OCI-LY7 (cell line): ENCODE measurements at regions not wholly inside any gene's neighbourhood (a gene's known extent, or its start where the extent isn't known, plus 50 kb on each side); places are given as distances from the start of the nearest gene placed in this dataset.

Experiments
- BruUV-seq: library from RNA; stranded (reverse); fragments of 400-500 nt; replicated peaks from 2 replicates; lab custom pipeline; 2021; lab: Mats Ljungman, UMichigan
- CTCF ChIA-PET: fragments of 300-600 bp; sonication (Branson Sonifier 250); formaldehyde crosslinking; loops from one replicate; lab custom pipeline; 2022; ENCODE audit warnings: antibody characterized with exemption; ENCODE audit not compliant: unreplicated experiment; lab: Charles Lee
- POLR2A ChIA-PET: fragments of 300-600 bp; sonication (Branson Sonifier 250); formaldehyde crosslinking; loops from one replicate; lab custom pipeline; 2022; ENCODE audit warnings: antibody characterized with exemption; lab: Charles Lee
- DNase-seq: peaks from one replicate; pipeline ENCODE4 v3.0.0-alpha.2; 2015; ENCODE audit warnings: low spot score
- H2AFZ ChIP-seq: fragments of 200-600 bp; sonication (generic), shearing (Covaris generic); 2 replicates; pipeline ENCODE4 v1.6.1; 2014; ENCODE audit warnings: mild to moderate bottlenecking, antibody characterized with exemption, low read length, moderate library complexity
- H3K27ac ChIP-seq: fragments of 200-600 bp; sonication (generic); 2 replicates; pipeline ENCODE4 v1.5.1; 2014; ENCODE audit warnings: mixed run types, low read depth, mild to moderate bottlenecking, moderate library complexity, low read length, inconsistent platforms; ENCODE audit not compliant: poor library complexity, severe bottlenecking
- H3K36me3 ChIP-seq: fragments of 200-600 bp; sonication (generic); 2 replicates; pipeline ENCODE4 v1.6.1; 2014; ENCODE audit warnings: mild to moderate bottlenecking, antibody characterized with exemption, low read length, moderate library complexity, mixed read lengths; ENCODE audit not compliant: insufficient read depth
- H3K4me1 ChIP-seq: fragments of 200-600 bp; sonication (generic); 2 replicates; pipeline ENCODE4 v1.5.1; 2014; ENCODE audit warnings: mild to moderate bottlenecking, low read length; ENCODE audit not compliant: insufficient read depth, poor library complexity, severe bottlenecking
- H3K4me2 ChIP-seq: fragments of 200-600 bp; sonication (generic); 2 replicates; pipeline ENCODE4 v1.6.1; 2014; ENCODE audit warnings: mild to moderate bottlenecking, low read length
- H3K4me3 ChIP-seq: fragments of 200-600 bp; sonication (generic); 2 replicates; pipeline ENCODE4 v1.5.1; 2014; ENCODE audit warnings: mild to moderate bottlenecking, low read depth, low read length; ENCODE audit not compliant: poor library complexity, severe bottlenecking
- H3K79me2 ChIP-seq: fragments of 200-600 bp; sonication (generic); 2 replicates; pipeline ENCODE4 v1.6.1; 2016; ENCODE audit warnings: low read depth, mild to moderate bottlenecking, low read length, moderate library complexity, mixed read lengths; ENCODE audit not compliant: insufficient read depth
- H3K9me2 ChIP-seq: fragments of 200-600 bp; sonication (generic); 2 replicates; pipeline ENCODE4 v1.6.1; 2016; ENCODE audit warnings: mild to moderate bottlenecking, low read length, mixed read lengths; ENCODE audit not compliant: insufficient read depth
- H3K9me3 ChIP-seq: fragments of 200-600 bp; sonication (generic); 2 replicates; pipeline ENCODE4 v1.6.1; 2014; ENCODE audit warnings: mild to moderate bottlenecking, mixed run types, low read length, mixed read lengths
- H4K20me1 ChIP-seq: fragments of 200-600 bp; sonication (generic); 2 replicates; pipeline ENCODE4 v1.6.1; 2014; ENCODE audit warnings: mild to moderate bottlenecking, antibody characterized with exemption, low read length, moderate library complexity, mixed read lengths; ENCODE audit not compliant: insufficient read depth
- EZH2phosphoT487 ChIP-seq: fragments of 200-600 bp; sonication (generic); IDR thresholded peaks from 2 replicates; pipeline ENCODE4 v1.6.1; 2018; ENCODE audit warnings: low read depth, borderline replicate concordance, mild to moderate bottlenecking, mixed run types, antibody characterized with exemption, low read length, moderate library complexity, mixed read lengths
- intact Hi-C: fragments of 100-400 bp; cut with micrococcal nuclease; formaldehyde crosslinking; loops from one replicate; pipeline ENCODE4 v1.10.0; 2022; ENCODE audit not compliant: unreplicated experiment
- TF ChIP-seq, protein P1 (sequence below): fragments of 200-600 bp; sonication (generic); conservative IDR thresholded peaks from 2 replicates; pipeline ENCODE4 v1.5.1; 2014; ENCODE audit warnings: mild to moderate bottlenecking, antibody characterized with exemption, low read length, moderate library complexity, mixed read lengths

GRCh38 chr22:48694296-48694883 is 1133.3 kb downstream of the BRD1 start:
- Histone ChIP-seq H2AFZ (no peak overlapping the region), H3K4me2 (no peak overlapping the region), H3K79me2 (no peaks in the 10 kb centered on the region), H3K4me1 (no peaks in the 10 kb centered on the region), H3K36me3 (no peaks in the 10 kb centered on the region), H3K4me3 (no peak overlapping the region), H3K27ac (no peak overlapping the region), H3K9me3 (no peaks in the 10 kb centered on the region), H3K9me2 (no peaks in the 10 kb centered on the region), H4K20me1 (no peaks in the 10 kb centered on the region)
- ChIA-PET CTCF (no interaction called here), POLR2A (no interaction called here)
- no peak for DNase-seq
- intact Hi-C loops, result no loop called here
- no TSS peak for BruUV-seq
- TF ChIP-seq EZH2phosphoT487, result no peak
- TF ChIP-seq, protein P1, sequence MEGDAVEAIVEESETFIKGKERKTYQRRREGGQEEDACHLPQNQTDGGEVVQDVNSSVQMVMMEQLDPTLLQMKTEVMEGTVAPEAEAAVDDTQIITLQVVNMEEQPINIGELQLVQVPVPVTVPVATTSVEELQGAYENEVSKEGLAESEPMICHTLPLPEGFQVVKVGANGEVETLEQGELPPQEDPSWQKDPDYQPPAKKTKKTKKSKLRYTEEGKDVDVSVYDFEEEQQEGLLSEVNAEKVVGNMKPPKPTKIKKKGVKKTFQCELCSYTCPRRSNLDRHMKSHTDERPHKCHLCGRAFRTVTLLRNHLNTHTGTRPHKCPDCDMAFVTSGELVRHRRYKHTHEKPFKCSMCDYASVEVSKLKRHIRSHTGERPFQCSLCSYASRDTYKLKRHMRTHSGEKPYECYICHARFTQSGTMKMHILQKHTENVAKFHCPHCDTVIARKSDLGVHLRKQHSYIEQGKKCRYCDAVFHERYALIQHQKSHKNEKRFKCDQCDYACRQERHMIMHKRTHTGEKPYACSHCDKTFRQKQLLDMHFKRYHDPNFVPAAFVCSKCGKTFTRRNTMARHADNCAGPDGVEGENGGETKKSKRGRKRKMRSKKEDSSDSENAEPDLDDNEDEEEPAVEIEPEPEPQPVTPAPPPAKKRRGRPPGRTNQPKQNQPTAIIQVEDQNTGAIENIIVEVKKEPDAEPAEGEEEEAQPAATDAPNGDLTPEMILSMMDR, result no peak

DNA sequence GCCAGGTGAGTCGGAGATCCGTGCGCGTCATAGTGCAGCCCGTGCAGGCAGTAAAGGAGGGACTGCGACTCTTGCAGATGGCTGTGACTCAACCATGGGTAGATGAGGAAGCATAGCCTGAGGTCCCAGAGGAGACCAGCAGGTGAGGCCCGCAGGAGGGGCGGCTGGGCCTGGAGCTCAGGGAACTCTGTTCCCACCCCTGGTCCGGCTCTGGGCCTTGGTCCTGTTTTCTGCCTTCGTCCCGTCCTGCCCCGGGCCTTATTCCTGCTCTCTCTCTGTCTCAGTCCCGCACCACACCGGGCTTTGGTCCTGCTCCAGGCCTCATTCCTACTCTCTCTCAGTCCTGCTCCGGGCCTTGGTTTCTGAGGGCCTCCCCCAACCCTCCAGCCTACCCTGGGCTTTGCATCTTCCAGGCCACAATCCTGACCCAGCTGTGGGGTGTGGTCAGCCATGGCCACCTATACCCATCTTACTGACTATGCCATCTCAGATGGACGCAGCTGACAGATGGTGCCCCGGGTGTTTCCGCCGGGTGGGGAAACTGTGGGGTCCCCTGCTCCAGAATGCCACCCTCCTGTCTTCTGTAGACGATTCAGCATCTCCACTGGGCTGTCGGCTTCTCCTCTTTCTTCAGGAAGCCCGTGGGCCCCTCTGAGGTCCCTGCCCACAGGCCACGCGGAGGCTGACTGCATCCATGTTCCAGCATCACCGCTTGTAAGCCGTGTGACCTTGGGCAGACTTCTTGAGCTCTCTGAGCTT is 1134.1 kb downstream of the BRD1 start:
- no peak for DNase-seq
- Histone ChIP-seq H3K79me2 (no peaks in the 10 kb centered on the region), H3K9me2 (no peaks in the 10 kb centered on the region), H3K27ac (no peak overlapping the region), H2AFZ (no peak overlapping the region), H3K9me3 (no peaks in the 10 kb centered on the region), H3K36me3 (no peaks in the 10 kb centered on the region), H3K4me3 (no peak overlapping the region), H3K4me2 (no peak overlapping the region), H3K4me1 (no peaks in the 10 kb centered on the region), H4K20me1 (no peaks in the 10 kb centered on the region)
- no TSS peak for BruUV-seq
- CTCF ChIA-PET, result no interaction called here
- POLR2A ChIA-PET, result no interaction called here
- intact Hi-C loops, result no loop called here
- no peak for TF ChIP-seq EZH2phosphoT487
- TF ChIP-seq, protein P1, result no peak

GRCh38 chr22:48692734-48693376 is 1134.8 kb downstream of the BRD1 start:
- Histone ChIP-seq H3K27ac (no peak overlapping the region), H3K79me2 (no peaks in the 10 kb centered on the region), H3K4me1 (no peaks in the 10 kb centered on the region), H3K9me2 (no peaks in the 10 kb centered on the region), H2AFZ (no peak overlapping the region), H3K4me2 (no peak overlapping the region), H3K36me3 (no peaks in the 10 kb centered on the region), H3K9me3 (no peaks in the 10 kb centered on the region), H4K20me1 (no peaks in the 10 kb centered on the region), H3K4me3 (no peak overlapping the region)
- DNase-seq, result no peak
- no TSS peak for BruUV-seq
- intact Hi-C loops, result no loop called here
- POLR2A ChIA-PET, result no interaction called here
- CTCF ChIA-PET, result no interaction called here
- no peak for TF ChIP-seq EZH2phosphoT487
- TF ChIP-seq, protein P1, result no peak
